Heart right ventricle (tissue), 16 donors: ENCODE measurements at regions not wholly inside any gene's neighbourhood (a gene's known extent, or its start where the extent isn't known, plus 50 kb on each side); places are given as distances from the start of the nearest gene placed in this dataset.

ENCODE experiments used
- ATAC-seq, 8 donors: fragments of 200-7000 bp; cut with Tn5 transposase; one replicate each; pipeline ENCODE4 v1.9.1; 2020; ENCODE audit warnings: mild to moderate bottlenecking in 8 of 8, moderate library complexity in 8 of 8, moderate number of reproducible peaks in 1 of 8
- DNase-seq, 2 donors: peaks; one replicate each; pipeline ENCODE4 v3.0.0-alpha.2; 2020
- H3K27ac ChIP-seq, 10 donors: fragments of 200-600 bp; sonication (generic) in 2 of 10; one replicate each; pipeline versions ENCODE4 v1.5.0 to v1.8.0; 2020 to 2022; ENCODE audit warnings: mild to moderate bottlenecking in 3 of 10
- H3K27me3 ChIP-seq, 7 donors: fragments of 200-600 bp; one replicate each; pipeline ENCODE4 v1.8.0; 2021 to 2022; ENCODE audit warnings: mild to moderate bottlenecking in 2 of 7
- H3K36me3 ChIP-seq, 9 donors: fragments of 200-600 bp; sonication (generic) in 1 of 9; one replicate each; pipeline versions ENCODE4 v1.5.0 to v1.8.0; 2020 to 2022; ENCODE audit warnings: mild to moderate bottlenecking in 2 of 9
- H3K4me1 ChIP-seq, 9 donors: fragments of 200-600 bp; sonication (generic) in 1 of 9; one replicate each; pipeline versions ENCODE4 v1.5.0 to v1.8.0; 2020 to 2022; ENCODE audit warnings: mild to moderate bottlenecking in 4 of 9
- H3K4me3 ChIP-seq, 10 donors: fragments of 200-600 bp; sonication (generic) in 2 of 10; one replicate each; pipeline versions ENCODE4 v1.5.0 to v1.8.0; 2020 to 2022; ENCODE audit warnings: mild to moderate bottlenecking in 7 of 10, moderate library complexity in 2 of 10
- H3K9me3 ChIP-seq, 11 donors: fragments of 200-600 bp in 10 of 11; sonication (generic) in 2 of 11; one replicate each; pipeline versions ENCODE4 v1.5.0 to v1.8.0; 2013 to 2022; ENCODE audit warnings: mild to moderate bottlenecking in 2 of 11, control low read depth in 1 of 11, moderate library complexity in 1 of 11
- WGBS, 2 donors: extraction: QIAGEN DNeasy Blood & Tissue Kit; methylation state at CpG; one replicate each; pipeline ENCODE4 v1.1.7; 2013; ENCODE audit warnings: inconsistent platforms in 1 of 2; 5-methylcytosine and 5-hydroxymethylcytosine counted together
- intact Hi-C, 10 donors: fragments of 100-400 bp; cut with DNase I; formaldehyde crosslinking; loops; one replicate each; pipeline versions ENCODE4 v1.11.1 to v1.14.2; 2022
- TF ChIP-seq, protein P1 (sequence below), 9 donors: fragments of 200-600 bp; sonication (generic) in 2 of 9; IDR thresholded peaks; one replicate each; pipeline versions ENCODE4 v1.5.0 to v1.8.0; 2021 to 2022; ENCODE audit warnings: antibody characterized with exemption in 9 of 9, mild to moderate bottlenecking in 5 of 9, moderate library complexity in 1 of 9
- donor health status: Arrhythmogenic right ventricular cardiomyopathy.
- donor health status: ischemic (EF 13 %, LVEDD 7.1; RV severe dilation, severe dysfunction).
- donor health status: healthy with polysubstance abuse.
- donor health status: DM: no; HTN: yes; CAD: no.
- donor health status: DM: no; HTN: no; CAD: no.
- donor health status: ischemic (EF 25% LVEDD 6.9; RV normal size, moderate dysfunction).
- donor health status: ischemic (EF 25% LVEDD 5.7; RV mildly dilated, moderate dysfunction).
- donor health status: healthy.
- donor health status: DM: yes; HTN: yes; CAD: no.
- donor health status: Ischemic cardiomyopathy.
- donor health status: ischemic (EF 35%, LVEDD 5.7; RV mildly dilated, moderate dysfunction).
- donor health status: nonischemic (EF 11% LVEDD 7.7; RV severe dilation, severe dysfunction).
- donor health status: DM: yes; HTN: yes; CAD: no.
- donor health status: PGD.
- donor health status: ischemic (EF 29% LVEDD 5.4; RV normal size, mild dysfunction).
- donor health status: nonischemic (EF 23%, LVEDD 6.1; RV moderate dilation, normal function).

DNA sequence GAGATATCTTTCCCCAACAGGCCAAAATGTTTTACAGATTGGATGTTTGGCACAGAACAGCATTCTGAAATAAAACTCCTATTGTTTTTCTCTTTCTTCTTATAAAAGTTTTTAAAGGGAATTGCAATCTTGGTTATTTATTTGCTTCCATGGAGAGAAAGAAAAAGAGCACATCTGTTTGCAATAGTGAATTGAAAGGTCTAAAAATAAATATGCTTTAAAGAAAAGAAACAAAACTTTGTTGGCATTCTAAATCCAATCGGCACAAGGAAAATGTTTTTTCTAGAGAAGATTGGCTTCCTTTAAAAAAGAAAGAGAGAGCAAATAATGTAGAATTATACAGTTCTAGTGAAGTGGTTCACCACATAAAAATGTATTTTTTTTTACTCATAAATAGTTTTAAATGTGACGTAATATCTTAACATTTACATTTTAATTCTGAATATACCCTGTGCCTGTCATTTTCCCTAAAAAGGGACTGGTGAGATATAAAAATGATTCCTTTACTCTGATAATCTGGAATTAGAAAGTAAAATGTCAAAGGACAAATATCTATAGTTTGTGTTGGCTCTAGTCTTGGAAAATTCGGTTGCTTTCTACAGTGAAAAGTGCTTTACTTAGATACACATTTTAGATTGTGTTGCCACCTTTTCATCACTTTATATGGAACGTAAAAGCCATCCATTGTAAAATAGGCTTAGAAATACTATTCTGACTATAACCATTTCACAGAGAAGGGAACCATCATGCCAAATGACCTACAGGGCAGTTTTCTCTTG, 257.4 kb upstream of the CBLB start:
- H3K36me3 ChIP-seq, result no peaks in the 10 kb centered on the region
- WGBS, 2 donors, result 61 to 65% methylated on average over 4 of the region's 4 CpGs
- H3K9me3 ChIP-seq, result no peaks in the 10 kb centered on the region
- TF ChIP-seq, protein P1, sequence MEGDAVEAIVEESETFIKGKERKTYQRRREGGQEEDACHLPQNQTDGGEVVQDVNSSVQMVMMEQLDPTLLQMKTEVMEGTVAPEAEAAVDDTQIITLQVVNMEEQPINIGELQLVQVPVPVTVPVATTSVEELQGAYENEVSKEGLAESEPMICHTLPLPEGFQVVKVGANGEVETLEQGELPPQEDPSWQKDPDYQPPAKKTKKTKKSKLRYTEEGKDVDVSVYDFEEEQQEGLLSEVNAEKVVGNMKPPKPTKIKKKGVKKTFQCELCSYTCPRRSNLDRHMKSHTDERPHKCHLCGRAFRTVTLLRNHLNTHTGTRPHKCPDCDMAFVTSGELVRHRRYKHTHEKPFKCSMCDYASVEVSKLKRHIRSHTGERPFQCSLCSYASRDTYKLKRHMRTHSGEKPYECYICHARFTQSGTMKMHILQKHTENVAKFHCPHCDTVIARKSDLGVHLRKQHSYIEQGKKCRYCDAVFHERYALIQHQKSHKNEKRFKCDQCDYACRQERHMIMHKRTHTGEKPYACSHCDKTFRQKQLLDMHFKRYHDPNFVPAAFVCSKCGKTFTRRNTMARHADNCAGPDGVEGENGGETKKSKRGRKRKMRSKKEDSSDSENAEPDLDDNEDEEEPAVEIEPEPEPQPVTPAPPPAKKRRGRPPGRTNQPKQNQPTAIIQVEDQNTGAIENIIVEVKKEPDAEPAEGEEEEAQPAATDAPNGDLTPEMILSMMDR (IDR thresholded peaks at IDR 0.05), result no peak
- intact Hi-C loops, result loop anchor here in 2 of 10 donors (10.0 kb wide), 1 partner anchor 431 kb away; no protein-coding TSS in a partner anchor
- no peaks in the 10 kb centered on the region for H3K27me3 ChIP-seq
- H3K4me3 ChIP-seq, result no peak overlapping the region
- H3K4me1 ChIP-seq, result peaks cover 0 to 31% (median 13%) of the 10 kb centered on the region in 9 donors
- DNase-seq (no peak), ATAC-seq (no peak)
- H3K27ac ChIP-seq, result no peak overlapping the region

DNA sequence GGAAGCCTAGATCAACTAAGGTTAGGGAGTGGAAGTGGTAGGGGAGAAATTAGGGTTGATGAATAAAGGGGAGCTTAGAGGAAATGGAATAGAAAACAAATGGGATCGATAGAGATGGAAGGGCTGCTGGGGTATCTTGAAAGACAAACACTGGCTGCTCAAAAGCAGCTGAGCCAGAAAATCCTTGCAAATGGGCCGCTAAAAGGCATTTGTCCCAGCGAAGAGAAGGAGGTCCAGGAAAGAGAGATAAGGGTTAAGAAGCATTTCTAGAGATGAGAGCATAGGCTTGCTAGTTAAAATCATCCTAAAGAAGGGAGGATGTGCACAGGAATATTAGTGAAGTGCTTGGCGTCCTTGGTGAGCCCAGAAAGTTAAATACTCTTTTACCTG, 258.0 kb upstream of the CBLB start:
- ATAC-seq (no peak), DNase-seq (no peak)
- H3K36me3 ChIP-seq, result no peaks in the 10 kb centered on the region
- no peak overlapping the region for H3K27ac ChIP-seq
- intact Hi-C loops, result loop anchor here in 2 of 10 donors (10.0 kb wide), 1 partner anchor 432 kb away; no protein-coding TSS in a partner anchor
- 49 to 66% methylated on average over 4 of the region's 4 CpGs for WGBS, 2 donors
- peaks cover 0 to 36% (median 14%) of the 10 kb centered on the region in 9 donors for H3K4me1 ChIP-seq
- TF ChIP-seq, protein P1 (IDR thresholded peaks at IDR 0.05), result no peak
- no peaks in the 10 kb centered on the region for H3K27me3 ChIP-seq
- no peaks in the 10 kb centered on the region for H3K9me3 ChIP-seq
- no peak overlapping the region for H3K4me3 ChIP-seq

DNA sequence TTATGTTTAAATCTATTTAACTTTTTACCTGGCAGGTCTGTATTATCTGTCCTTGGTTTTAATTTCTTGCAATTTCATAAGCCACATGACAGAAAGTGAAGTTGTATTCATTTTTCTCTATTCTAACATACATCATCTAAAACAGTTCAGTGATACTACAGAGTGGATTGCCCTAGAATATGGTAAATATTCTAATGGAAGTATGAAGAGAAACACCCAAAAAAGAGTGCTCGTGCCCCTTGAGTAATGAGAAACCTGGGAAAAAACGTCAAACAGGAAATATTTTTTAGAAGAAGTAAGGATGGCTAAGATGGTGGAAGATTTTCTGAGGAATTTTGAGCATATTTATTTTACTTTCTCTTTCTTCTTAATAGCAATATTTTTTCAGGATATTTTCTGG, 261.1 kb upstream of the CBLB start:
- Histone ChIP-seq H3K27me3 (no peaks in the 10 kb centered on the region), H3K36me3 (no peaks in the 10 kb centered on the region), H3K27ac (peak overlapping the region in 1 of 10 donors; percentile 16), H3K4me1 (peaks cover 0 to 37% (median 14%) of the 10 kb centered on the region in 9 donors), H3K4me3 (no peak overlapping the region), H3K9me3 (no peaks in the 10 kb centered on the region)
- intact Hi-C loops, result loop anchor here in 3 of 10 donors (10.0 kb wide), 2 partner anchors 165 to 435 kb away; no protein-coding TSS in a partner anchor
- TF ChIP-seq, protein P1 (IDR thresholded peaks at IDR 0.05), result no peak
- WGBS, 2 donors, result 60 to 68% methylated on average over 2 of the region's 2 CpGs
- no peak for DNase-seq
- ATAC-seq, result no peak

DNA sequence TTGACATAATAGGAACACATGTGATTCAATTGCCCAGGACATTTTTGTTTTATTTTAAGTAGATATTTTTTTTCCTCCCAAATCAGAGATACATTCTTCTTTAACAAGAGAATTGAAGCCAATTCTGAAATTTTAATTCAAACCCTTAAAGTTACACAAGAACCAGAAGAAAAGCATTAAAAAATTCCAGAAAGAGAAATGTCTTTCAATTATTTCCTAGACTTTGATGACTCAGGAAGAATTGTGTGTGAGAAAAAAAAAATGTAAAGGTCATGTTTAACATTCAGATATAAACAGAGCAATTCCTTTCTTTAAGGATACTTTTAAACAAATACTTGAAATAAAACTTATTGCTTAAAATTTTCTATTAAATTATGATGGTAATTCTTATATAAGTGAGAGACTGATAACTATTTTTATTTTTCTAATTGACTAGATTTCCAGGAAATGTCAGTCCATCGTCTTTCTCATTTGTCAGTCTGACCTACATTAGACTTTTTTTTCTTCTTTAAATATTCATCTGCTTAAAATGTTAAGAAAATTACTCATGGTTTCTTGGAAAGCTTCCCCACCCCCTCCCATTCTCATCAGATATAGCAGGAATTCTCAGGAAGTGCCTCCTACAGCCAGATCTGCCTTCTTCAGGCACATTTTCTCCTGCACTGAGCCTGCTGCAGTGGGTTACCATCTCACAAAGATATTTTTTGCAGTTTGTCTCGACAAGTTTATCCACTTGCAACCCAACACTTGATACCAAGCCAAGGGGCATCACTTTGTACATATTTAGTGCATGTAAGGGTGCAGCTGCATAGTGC, 261.8 kb upstream of the CBLB start:
- H3K36me3 ChIP-seq, result no peaks in the 10 kb centered on the region
- DNase-seq, result peak in 1 of 2 donors; percentile 34
- TF ChIP-seq, protein P1 (IDR thresholded peaks at IDR 0.05), result no peak
- 10 to 27% methylated on average over 2 of the region's 2 CpGs for WGBS, 2 donors
- H3K27me3 ChIP-seq, result no peaks in the 10 kb centered on the region
- H3K4me1 ChIP-seq, result peaks cover 0 to 37% (median 14%) of the 10 kb centered on the region in 9 donors
- H3K27ac ChIP-seq, result peak overlapping the region in 1 of 10 donors; percentile 21
- ATAC-seq, result peak in 7 of 8 donors; percentile 43 to 82 (median 61)
- intact Hi-C loops, result loop anchor here in 1 of 10 donors (10.0 kb wide), 1 partner anchor 166 kb away; no protein-coding TSS in a partner anchor
- H3K4me3 ChIP-seq, result no peak overlapping the region
- H3K9me3 ChIP-seq, result no peaks in the 10 kb centered on the region
